ENCODE measurements at regions not wholly inside any gene's neighbourhood (a gene's known extent, or its start where the extent isn't known, plus 50 kb on each side); places are given as distances from the start of the nearest gene placed in this dataset.
"Not testable (repeated sequence)": the region's sequence is repeated elsewhere in the genome, so short reads cannot be mapped to it uniquely, and the experiment has no call there.

DNA sequence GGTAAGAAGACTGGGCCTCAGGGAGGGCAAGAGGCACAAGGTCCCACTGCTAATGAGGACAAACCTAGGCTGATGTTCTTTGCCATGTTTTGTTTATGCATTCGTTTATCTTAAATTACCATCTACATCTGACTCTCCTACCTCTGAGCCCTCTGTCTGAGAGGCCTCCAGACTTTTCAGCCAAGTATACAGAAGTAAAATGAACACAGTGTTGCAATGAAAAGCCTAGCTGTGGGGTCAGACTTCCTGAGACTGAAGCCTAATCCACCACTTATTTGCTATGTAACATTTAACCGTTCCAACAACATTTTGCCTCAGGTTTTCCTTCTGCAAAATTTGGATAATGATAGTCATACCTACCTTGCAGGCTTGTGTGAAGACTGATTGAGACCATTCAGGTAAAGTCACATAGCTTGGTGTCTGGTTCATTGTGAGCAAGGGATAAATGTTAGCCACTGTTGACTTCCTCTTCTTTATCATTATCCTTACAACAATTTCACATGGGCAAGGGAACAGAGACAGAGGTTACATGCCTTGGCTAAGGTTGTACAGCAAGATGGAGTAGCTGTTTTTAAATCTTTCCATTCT lies 374.9 kb upstream of the CLINT1 start:
- TF ChIP-seq, protein P1, sequence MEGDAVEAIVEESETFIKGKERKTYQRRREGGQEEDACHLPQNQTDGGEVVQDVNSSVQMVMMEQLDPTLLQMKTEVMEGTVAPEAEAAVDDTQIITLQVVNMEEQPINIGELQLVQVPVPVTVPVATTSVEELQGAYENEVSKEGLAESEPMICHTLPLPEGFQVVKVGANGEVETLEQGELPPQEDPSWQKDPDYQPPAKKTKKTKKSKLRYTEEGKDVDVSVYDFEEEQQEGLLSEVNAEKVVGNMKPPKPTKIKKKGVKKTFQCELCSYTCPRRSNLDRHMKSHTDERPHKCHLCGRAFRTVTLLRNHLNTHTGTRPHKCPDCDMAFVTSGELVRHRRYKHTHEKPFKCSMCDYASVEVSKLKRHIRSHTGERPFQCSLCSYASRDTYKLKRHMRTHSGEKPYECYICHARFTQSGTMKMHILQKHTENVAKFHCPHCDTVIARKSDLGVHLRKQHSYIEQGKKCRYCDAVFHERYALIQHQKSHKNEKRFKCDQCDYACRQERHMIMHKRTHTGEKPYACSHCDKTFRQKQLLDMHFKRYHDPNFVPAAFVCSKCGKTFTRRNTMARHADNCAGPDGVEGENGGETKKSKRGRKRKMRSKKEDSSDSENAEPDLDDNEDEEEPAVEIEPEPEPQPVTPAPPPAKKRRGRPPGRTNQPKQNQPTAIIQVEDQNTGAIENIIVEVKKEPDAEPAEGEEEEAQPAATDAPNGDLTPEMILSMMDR (IDR thresholded peaks at IDR 0.05; ENCODE audit: unreplicated experiment): no peak

DNA sequence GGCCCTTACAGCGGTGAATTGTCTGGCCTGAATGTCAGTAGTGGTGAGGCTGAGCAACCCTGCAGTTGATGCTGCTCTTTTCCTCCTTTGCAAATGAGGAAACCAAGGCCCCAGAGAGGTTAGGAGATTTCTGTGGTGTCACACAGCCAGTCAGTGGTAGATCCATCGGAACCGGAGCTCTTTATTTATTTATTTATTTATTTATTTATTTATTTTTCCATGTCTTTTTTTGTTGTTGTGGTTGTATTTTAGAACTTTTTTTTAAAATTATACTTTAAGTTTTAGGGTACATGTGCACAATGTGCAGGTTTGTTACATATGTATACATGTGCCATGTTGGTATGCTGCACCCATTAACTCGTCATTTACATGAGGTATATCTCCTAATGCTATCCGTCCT lies 368.4 kb upstream of the CLINT1 start:
- H3K36me3 Mint-ChIP-seq (ENCODE audit: insufficient read depth, unreplicated experiment); H3K27ac Mint-ChIP-seq (ENCODE audit: low read depth, unreplicated experiment); H3K27me3 Mint-ChIP-seq (ENCODE audit: insufficient read depth, unreplicated experiment); DNase-seq (ENCODE audit: unreplicated experiment); CTCF ChIA-PET; H3K4me1 Mint-ChIP-seq (ENCODE audit: insufficient read depth, unreplicated experiment); H3K4me3 Mint-ChIP-seq (ENCODE audit: unreplicated experiment); POLR2A ChIA-PET; BruUV-seq (replicated peaks); intact Hi-C loops (cut with micrococcal nuclease): not testable (repeated sequence)
- H3K9me3 Mint-ChIP-seq (ENCODE audit: unreplicated experiment): peaks cover 14% of the 10 kb centered on the region

More for the DNA sequence above, 374.9 kb upstream of the CLINT1 start:
- DNase-seq (ENCODE audit: unreplicated experiment): no peak
- Mint-ChIP-seq H3K4me1 (ENCODE audit: insufficient read depth, unreplicated experiment) (peaks cover 6% of the 10 kb centered on the region), H3K27ac (ENCODE audit: low read depth, unreplicated experiment) (no peak overlapping the region), H3K36me3 (ENCODE audit: insufficient read depth, unreplicated experiment) (no peaks in the 10 kb centered on the region), H3K27me3 (ENCODE audit: insufficient read depth, unreplicated experiment) (no peaks in the 10 kb centered on the region), H3K4me3 (ENCODE audit: unreplicated experiment) (no peak overlapping the region), H3K9me3 (ENCODE audit: unreplicated experiment) (no peaks in the 10 kb centered on the region)
- CTCF ChIA-PET: interaction anchor here (0.8 to 1.0 kb wide), 2 partner anchors 13 to 14 kb away, joined by 3 to 4 read pairs; no protein-coding TSS in a partner anchor
- intact Hi-C loops (cut with micrococcal nuclease): no loop called here
- POLR2A ChIA-PET: no interaction called here
- BruUV-seq (replicated peaks): no TSS peak

- H3K4me1 Mint-ChIP-seq (ENCODE audit: insufficient read depth, unreplicated experiment): no peaks in the 10 kb centered on the region
- CTCF ChIA-PET: interaction anchor here (0.6 kb wide), 1 partner anchor 306 kb away, joined by 4 read pairs; no protein-coding TSS in a partner anchor
- no peaks in the 10 kb centered on the region for H3K27me3 Mint-ChIP-seq (ENCODE audit: insufficient read depth, unreplicated experiment)
- DNase-seq (ENCODE audit: unreplicated experiment): no peak
- TF ChIP-seq, protein P1 (IDR thresholded peaks at IDR 0.05; ENCODE audit: unreplicated experiment): no peak
- POLR2A ChIA-PET: no interaction called here
- no peak overlapping the region for H3K4me3 Mint-ChIP-seq (ENCODE audit: unreplicated experiment)
- no peaks in the 10 kb centered on the region for H3K36me3 Mint-ChIP-seq (ENCODE audit: insufficient read depth, unreplicated experiment)
- no TSS peak for BruUV-seq (replicated peaks)
- no peak overlapping the region for H3K27ac Mint-ChIP-seq (ENCODE audit: low read depth, unreplicated experiment)
- intact Hi-C loops (cut with micrococcal nuclease): no loop called here
- H3K9me3 Mint-ChIP-seq (ENCODE audit: unreplicated experiment): peaks cover 14% of the 10 kb centered on the region
Observed at GRCh38 chr5:158226496-158226895, 367.6 kb upstream of the CLINT1 start.

DNA sequence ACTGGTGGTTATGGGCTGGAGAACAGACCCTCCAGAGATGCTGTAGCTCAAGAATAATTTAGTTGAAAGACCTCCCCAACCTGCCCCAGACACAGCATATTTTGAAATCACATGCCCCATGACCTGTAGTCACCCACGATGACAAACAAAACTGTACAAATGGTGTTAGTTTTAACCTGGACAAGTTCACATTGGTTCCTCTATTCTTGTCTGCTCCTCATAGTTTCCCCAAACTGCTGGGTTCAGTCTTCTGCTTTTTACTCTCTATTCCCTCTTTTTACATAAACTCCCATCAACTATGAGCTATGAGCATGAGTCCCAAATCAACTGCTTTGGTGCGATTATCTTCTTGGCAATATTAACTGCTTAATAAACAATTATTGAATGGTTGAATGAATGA lies 365.3 kb upstream of the CLINT1 start:
- DNase-seq (ENCODE audit: unreplicated experiment): no peak
- Mint-ChIP-seq H3K27ac (ENCODE audit: low read depth, unreplicated experiment) (no peak overlapping the region), H3K9me3 (ENCODE audit: unreplicated experiment) (peaks cover 14% of the 10 kb centered on the region), H3K27me3 (ENCODE audit: insufficient read depth, unreplicated experiment) (no peaks in the 10 kb centered on the region), H3K36me3 (ENCODE audit: insufficient read depth, unreplicated experiment) (no peaks in the 10 kb centered on the region), H3K4me3 (ENCODE audit: unreplicated experiment) (no peak overlapping the region), H3K4me1 (ENCODE audit: insufficient read depth, unreplicated experiment) (no peaks in the 10 kb centered on the region)
- ChIA-PET CTCF (interaction anchor here (0.6 kb wide), 1 partner anchor 238 kb away, joined by 3 read pairs; no protein-coding TSS in a partner anchor), POLR2A (interaction anchor here (0.6 to 0.7 kb wide), 2 partner anchors 12 to 908 kb away, joined by 3 to 4 read pairs; no protein-coding TSS in a partner anchor)
- intact Hi-C loops (cut with micrococcal nuclease): no loop called here
- TF ChIP-seq, protein P1 (IDR thresholded peaks at IDR 0.05; ENCODE audit: unreplicated experiment): no peak
- BruUV-seq (replicated peaks): no TSS peak
